Right lobe of liver (tissue), 4 donors: ENCODE measurements at regions not wholly inside any gene's neighbourhood (a gene's known extent, or its start where the extent isn't known, plus 50 kb on each side); places are given as distances from the start of the nearest gene placed in this dataset.

ENCODE experiments used
- POLR2A ChIP-seq: fragments of 450-650 bp; IDR thresholded peaks from one replicate; pipeline ENCODE4 v1.6.1; 2017; ENCODE audit warnings: antibody characterized with exemption, mild to moderate bottlenecking
- TF ChIP-seq, protein P1 (sequence below), 4 donors: fragments of 200-600 bp in 3 of 4; fragments of 450-650 bp in 1 of 4; IDR thresholded peaks; one replicate each; pipeline versions ENCODE4 v1.5.1 to v1.8.0; 2016 to 2022; ENCODE audit warnings: antibody characterized with exemption in 4 of 4, mild to moderate bottlenecking in 2 of 4
- donor health status: DM: no; HTN: no; CAD: no.
- donor health status: DM: no; HTN: no; CAD: no.
- donor health status: DM: no; HTN: yes; CAD: no.

DNA sequence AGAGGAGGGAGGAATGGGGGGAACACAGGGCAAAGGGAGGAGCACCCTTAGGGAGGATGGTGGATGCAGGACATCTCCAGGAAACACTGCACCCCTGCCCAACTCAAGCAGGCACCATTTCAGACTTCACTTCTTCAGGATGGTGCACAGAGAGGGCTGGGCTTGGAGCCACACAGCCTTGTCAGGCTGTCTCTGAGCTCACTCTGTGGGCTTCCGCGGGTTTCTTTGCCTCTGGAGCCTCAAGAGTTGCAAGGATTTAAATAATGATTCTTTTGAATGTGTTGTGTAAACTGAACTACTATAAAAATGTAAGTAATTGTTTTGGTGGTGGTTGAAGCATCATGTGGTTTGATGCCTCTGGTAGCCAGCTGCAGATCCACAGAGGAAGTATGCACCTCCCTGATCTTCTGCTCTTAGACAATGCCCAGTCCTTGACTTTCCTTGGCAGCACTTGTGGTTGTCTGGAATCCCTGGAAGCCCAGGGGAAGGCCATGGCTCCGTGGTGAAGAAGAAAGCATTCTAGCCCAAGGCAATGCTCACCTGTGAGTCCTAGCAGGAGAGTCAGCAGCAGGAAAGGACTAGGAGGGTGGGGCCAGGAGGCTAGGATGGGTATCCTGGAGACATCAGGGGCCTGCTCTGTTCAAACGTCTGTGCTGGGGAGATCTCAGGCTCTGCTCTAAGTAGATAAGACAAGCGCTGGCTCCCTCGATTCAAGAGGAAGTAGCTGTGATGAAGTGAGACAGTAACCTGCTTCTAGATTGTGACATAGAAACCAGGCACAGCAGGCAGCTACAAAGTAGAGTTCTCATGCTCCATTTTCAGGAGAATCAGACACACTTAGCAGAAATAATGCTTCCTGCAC lies 50.2 kb upstream of the SIRPG start:
- TF ChIP-seq POLR2A: no peak
- TF ChIP-seq, protein P1, sequence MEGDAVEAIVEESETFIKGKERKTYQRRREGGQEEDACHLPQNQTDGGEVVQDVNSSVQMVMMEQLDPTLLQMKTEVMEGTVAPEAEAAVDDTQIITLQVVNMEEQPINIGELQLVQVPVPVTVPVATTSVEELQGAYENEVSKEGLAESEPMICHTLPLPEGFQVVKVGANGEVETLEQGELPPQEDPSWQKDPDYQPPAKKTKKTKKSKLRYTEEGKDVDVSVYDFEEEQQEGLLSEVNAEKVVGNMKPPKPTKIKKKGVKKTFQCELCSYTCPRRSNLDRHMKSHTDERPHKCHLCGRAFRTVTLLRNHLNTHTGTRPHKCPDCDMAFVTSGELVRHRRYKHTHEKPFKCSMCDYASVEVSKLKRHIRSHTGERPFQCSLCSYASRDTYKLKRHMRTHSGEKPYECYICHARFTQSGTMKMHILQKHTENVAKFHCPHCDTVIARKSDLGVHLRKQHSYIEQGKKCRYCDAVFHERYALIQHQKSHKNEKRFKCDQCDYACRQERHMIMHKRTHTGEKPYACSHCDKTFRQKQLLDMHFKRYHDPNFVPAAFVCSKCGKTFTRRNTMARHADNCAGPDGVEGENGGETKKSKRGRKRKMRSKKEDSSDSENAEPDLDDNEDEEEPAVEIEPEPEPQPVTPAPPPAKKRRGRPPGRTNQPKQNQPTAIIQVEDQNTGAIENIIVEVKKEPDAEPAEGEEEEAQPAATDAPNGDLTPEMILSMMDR (IDR thresholded peaks at IDR 0.05): no peak
